ENCODE measurements at regions not wholly inside any gene's neighbourhood (a gene's known extent, or its start where the extent isn't known, plus 50 kb on each side); places are given as distances from the start of the nearest gene placed in this dataset.

GRCh38 chr2:22499082-22499839 is 885.7 kb upstream of the KLHL29 start:
- ChIA-PET POLR2A (ENCODE audit: low non-redundant PET) (no interaction called here), CTCF (no interaction called here)
- no peak for TF ChIP-seq CTCF (conservative IDR thresholded peaks at IDR 0.05; ENCODE audit: low read depth)
- H3K27ac ChIP-seq = no peak overlapping the region
- DNase-seq (ENCODE audit: low spot score) = no peak

DNA sequence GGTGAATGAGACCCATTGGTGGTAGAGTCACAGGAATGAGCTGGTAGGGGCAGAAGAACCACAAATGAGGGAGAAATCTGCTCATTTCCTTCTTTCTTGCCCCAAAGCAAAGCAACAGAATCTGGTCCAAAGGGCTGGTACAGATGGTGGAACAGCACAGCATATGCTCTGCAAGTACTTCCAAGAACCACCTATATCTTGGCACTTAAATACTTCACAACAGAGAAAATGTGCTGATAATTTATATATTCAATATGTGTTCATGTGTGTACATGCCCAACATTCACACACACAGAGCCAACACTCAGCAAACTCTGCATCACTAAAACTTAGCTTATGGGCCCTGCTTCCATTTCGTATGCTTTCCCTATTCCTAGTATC is 884.4 kb upstream of the KLHL29 start:
- H3K27ac ChIP-seq = no peak overlapping the region
- no peak for TF ChIP-seq CTCF (conservative IDR thresholded peaks at IDR 0.05; ENCODE audit: low read depth)
- POLR2A ChIA-PET (ENCODE audit: low non-redundant PET) = no interaction called here
- CTCF ChIA-PET = no interaction called here
- no peak for DNase-seq (ENCODE audit: low spot score)

GRCh38 chr2:22501851-22502250 is 883.1 kb upstream of the KLHL29 start:
- ChIA-PET POLR2A (ENCODE audit: low non-redundant PET) (no interaction called here), CTCF (interaction anchor here (0.5 kb wide), 1 partner anchor 26 kb away, joined by 4 read pairs; no protein-coding TSS in a partner anchor)
- no peak for DNase-seq (ENCODE audit: low spot score)
- no peak for TF ChIP-seq CTCF (conservative IDR thresholded peaks at IDR 0.05; ENCODE audit: low read depth)
- no peak overlapping the region for H3K27ac ChIP-seq

GRCh38 chr2:22513563-22513962 is 871.4 kb upstream of the KLHL29 start:
- no peak overlapping the region for H3K27ac ChIP-seq
- no peak for TF ChIP-seq CTCF (conservative IDR thresholded peaks at IDR 0.05; ENCODE audit: low read depth)
- ChIA-PET POLR2A (ENCODE audit: low non-redundant PET) (no interaction called here), CTCF (no interaction called here)
- no peak for DNase-seq (ENCODE audit: low spot score)

DNA sequence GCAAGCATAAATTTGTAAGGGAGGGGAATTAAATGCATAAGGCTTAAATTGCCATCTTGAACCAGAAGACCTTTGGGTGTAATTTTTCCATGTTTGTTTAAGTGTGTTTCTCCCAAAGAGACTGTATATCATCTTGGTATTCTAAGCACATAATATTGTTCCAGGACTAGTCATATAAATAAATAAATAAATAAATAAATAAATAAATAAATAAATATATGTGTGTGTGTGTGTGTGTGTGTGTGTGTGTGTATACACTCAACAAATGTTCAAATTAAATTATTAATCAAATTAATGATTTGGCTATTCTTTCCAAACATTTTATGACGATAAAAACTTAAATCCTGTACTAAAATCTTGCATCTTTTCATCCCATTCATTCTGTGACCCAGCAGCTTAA is 867.8 kb upstream of the KLHL29 start:
- DNase-seq (ENCODE audit: low spot score) = no peak
- H3K27ac ChIP-seq = no peak overlapping the region
- ChIA-PET CTCF (no interaction called here), POLR2A (ENCODE audit: low non-redundant PET) (no interaction called here)
- TF ChIP-seq CTCF (conservative IDR thresholded peaks at IDR 0.05; ENCODE audit: low read depth) = no peak

DNA sequence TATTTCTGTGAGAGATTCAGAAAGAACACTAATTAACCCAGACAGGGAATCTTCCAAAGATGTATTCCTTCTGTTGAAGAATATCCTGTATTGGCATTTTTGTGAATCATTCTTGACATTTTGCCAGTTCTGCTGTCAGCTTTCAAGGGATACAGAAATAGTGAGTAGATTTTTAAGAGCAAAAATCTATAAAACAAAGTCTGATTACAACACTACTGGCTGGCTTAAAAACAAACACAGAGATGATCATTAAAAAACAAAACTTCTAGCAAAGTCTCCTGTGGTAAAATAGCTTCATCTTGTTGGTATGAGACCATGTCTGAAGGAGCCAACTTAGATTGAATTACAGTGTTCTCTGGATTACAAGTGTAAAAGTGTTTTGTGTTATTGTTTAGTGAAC is 866.3 kb upstream of the KLHL29 start:
- no peak for DNase-seq (ENCODE audit: low spot score)
- ChIA-PET POLR2A (ENCODE audit: low non-redundant PET) (no interaction called here), CTCF (no interaction called here)
- no peak for TF ChIP-seq CTCF (conservative IDR thresholded peaks at IDR 0.05; ENCODE audit: low read depth)
- no peak overlapping the region for H3K27ac ChIP-seq
